ENCODE measurements at regions not wholly inside any gene's neighbourhood (a gene's known extent, or its start where the extent isn't known, plus 50 kb on each side); places are given as distances from the start of the nearest gene placed in this dataset.

- no peak for TF ChIP-seq CTCF (conservative IDR thresholded peaks at IDR 0.05; ENCODE audit: low read depth, low read length)
- DNase-seq (ENCODE audit: low read depth) = no peak
- no peak overlapping the region for H3K4me3 ChIP-seq (ENCODE audit: low read length)
These were observed 1025.0 kb downstream of the RAB28 start for GRCh38 chr4:12459126-12459525.

- TF ChIP-seq CTCF (conservative IDR thresholded peaks at IDR 0.05; ENCODE audit: low read depth, low read length) = no peak
- no peak for DNase-seq (ENCODE audit: low read depth)
- H3K4me3 ChIP-seq (ENCODE audit: low read length) = no peak overlapping the region
These were observed 1025.5 kb downstream of the RAB28 start for GRCh38 chr4:12458621-12459020.

GRCh38 chr4:12452291-12452690, 1023.6 kb upstream of the HS3ST1 start:
- TF ChIP-seq CTCF (conservative IDR thresholded peaks at IDR 0.05; ENCODE audit: low read depth, low read length) = no peak
- no peak overlapping the region for H3K4me3 ChIP-seq (ENCODE audit: low read length)
- DNase-seq (ENCODE audit: low read depth) = no peak

- H3K4me3 ChIP-seq (ENCODE audit: low read length) = no peak overlapping the region
- DNase-seq (ENCODE audit: low read depth) = no peak
- no peak for TF ChIP-seq CTCF (conservative IDR thresholded peaks at IDR 0.05; ENCODE audit: low read depth, low read length)
These were observed 1018.8 kb upstream of the HS3ST1 start for GRCh38 chr4:12447451-12447850.

- H3K4me3 ChIP-seq (ENCODE audit: low read length) = no peak overlapping the region
- no peak for TF ChIP-seq CTCF (conservative IDR thresholded peaks at IDR 0.05; ENCODE audit: low read depth, low read length)
- DNase-seq (ENCODE audit: low read depth) = no peak
These were observed 1018.0 kb upstream of the HS3ST1 start for GRCh38 chr4:12446657-12447185.

- H3K4me3 ChIP-seq (ENCODE audit: low read length) = no peak overlapping the region
- no peak for DNase-seq (ENCODE audit: low read depth)
- TF ChIP-seq CTCF (conservative IDR thresholded peaks at IDR 0.05; ENCODE audit: low read depth, low read length) = no peak
These were observed 1017.6 kb upstream of the HS3ST1 start for GRCh38 chr4:12446256-12446655.

GRCh38 chr4:12445711-12446235, 1017.1 kb upstream of the HS3ST1 start:
- no peak for DNase-seq (ENCODE audit: low read depth)
- H3K4me3 ChIP-seq (ENCODE audit: low read length) = no peak overlapping the region
- TF ChIP-seq CTCF (conservative IDR thresholded peaks at IDR 0.05; ENCODE audit: low read depth, low read length) = no peak

Measured in retinal pigment epithelial cell (primary cell).